CD4-positive, alpha-beta T cell (primary cell): ENCODE measurements at regions not wholly inside any gene's neighbourhood (a gene's known extent, or its start where the extent isn't known, plus 50 kb on each side); places are given as distances from the start of the nearest gene placed in this dataset.

ENCODE experiments used
- ATAC-seq: fragments of 200-7000 bp; cut with Tn5 transposase; one replicate; pipeline ENCODE4 v1.10.0; 2022; ENCODE audit warnings: mild to moderate bottlenecking; ENCODE audit not compliant: poor library complexity
- CTCF ChIA-PET: fragments of 350-600 bp; sonication (Branson Sonifier 250); formaldehyde crosslinking; loops from one replicate; lab custom pipeline; 2021; ENCODE audit warnings: antibody characterized with exemption, inconsistent platforms; lab: Charles Lee
- POLR2A ChIA-PET: fragments of 350-600 bp; sonication (Branson Sonifier 250); formaldehyde crosslinking; loops from one replicate; lab custom pipeline; 2021; ENCODE audit warnings: antibody characterized with exemption, inconsistent platforms; lab: Charles Lee
- DNase-seq, 14 experiments: peaks; one replicate each; pipeline ENCODE4 v3.0.0-alpha.2; 2013 to 2020; ENCODE audit warnings: mixed read lengths in 2 of 14
- H3K27ac ChIP-seq, 2 donors: one replicate each; pipeline versions ENCODE4 v1.5.1 to v1.7.0; 2013; ENCODE audit warnings: low read length in 2 of 2, low read depth in 1 of 2, mild to moderate bottlenecking in 1 of 2
- H3K27me3 ChIP-seq, 2 experiments: 1 replicate in 1 of 2; 2 replicates in 1 of 2; pipeline versions ENCODE4 v1.6.1 to v1.7.0; 2013; ENCODE audit warnings: low read length in 2 of 2, control low read depth in 1 of 2, mild to moderate bottlenecking in 1 of 2, moderate library complexity in 1 of 2; ENCODE audit not compliant: insufficient read depth in 2 of 2, control insufficient read depth in 1 of 2
- H3K36me3 ChIP-seq: one replicate; pipeline ENCODE4 v1.6.1; 2013; ENCODE audit warnings: low read length, control low read depth; ENCODE audit not compliant: insufficient read depth
- H3K4me1 ChIP-seq: one replicate; pipeline ENCODE4 v1.6.1; 2013; ENCODE audit warnings: low read length, control low read depth; ENCODE audit not compliant: insufficient read depth
- H3K4me3 ChIP-seq: one replicate; pipeline ENCODE4 v1.5.1; 2013; ENCODE audit warnings: mild to moderate bottlenecking, low read length, moderate library complexity
- H3K9me3 ChIP-seq, 2 experiments: 1 replicate in 1 of 2; 2 replicates in 1 of 2; pipeline versions ENCODE4 v1.6.1 to v1.7.0; 2013; ENCODE audit warnings: low read length in 2 of 2, mild to moderate bottlenecking in 2 of 2, control low read depth in 1 of 2, moderate library complexity in 1 of 2; ENCODE audit not compliant: control insufficient read depth in 1 of 2, insufficient read depth in 1 of 2
- H3K27ac Mint-ChIP-seq: one replicate; pipeline ENCODE4 v1.8.0; 2020; ENCODE audit warnings: mixed read lengths
- H3K27me3 Mint-ChIP-seq: one replicate; pipeline ENCODE4 v1.8.0; 2021; ENCODE audit warnings: mixed read lengths
- H3K36me3 Mint-ChIP-seq: one replicate; pipeline ENCODE4 v1.8.0; 2021; ENCODE audit warnings: low read depth, mixed read lengths
- H3K4me1 Mint-ChIP-seq: one replicate; pipeline ENCODE4 v1.8.0; 2021; ENCODE audit warnings: low read depth, mixed read lengths
- H3K4me3 Mint-ChIP-seq: one replicate; pipeline ENCODE4 v1.8.0; 2020; ENCODE audit warnings: mild to moderate bottlenecking, mixed read lengths
- H3K9me3 Mint-ChIP-seq: one replicate; pipeline ENCODE4 v1.8.0; 2020; ENCODE audit warnings: mixed read lengths
- intact Hi-C, 2 experiments: fragments of 100-400 bp; cut with DNase I in 1 of 2; cut with micrococcal nuclease in 1 of 2; formaldehyde crosslinking; loops; one replicate each; pipeline versions ENCODE4 v1.15.1 to v1.9.0; 2023 to 2025; cut with DNase I, micrococcal nuclease
- TF ChIP-seq, protein P1 (sequence below): fragments of 200-600 bp; IDR thresholded peaks from one replicate; pipeline ENCODE4 v1.8.0; 2022; ENCODE audit warnings: antibody characterized with exemption, mild to moderate bottlenecking

DNA sequence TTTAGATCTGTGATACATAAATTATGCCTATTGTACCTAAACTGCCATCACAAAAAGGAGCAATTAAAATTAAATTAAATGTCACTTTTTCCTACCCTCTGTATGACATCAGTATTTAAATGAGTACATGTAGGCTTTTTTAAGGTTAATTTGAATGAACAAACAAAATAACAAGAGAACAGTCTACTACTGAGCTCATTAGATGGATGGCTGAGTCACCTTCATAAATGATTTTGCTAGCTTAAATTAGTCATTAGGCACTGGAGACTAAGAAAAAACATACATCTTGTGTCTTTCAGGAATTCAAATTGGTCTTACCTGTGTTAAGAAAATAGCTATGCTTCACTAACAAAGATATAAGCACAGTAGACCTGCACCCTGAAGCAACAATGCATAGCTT is 153.6 kb downstream of the RCN1 start:
- DNase-seq: no peak
- no peaks in the 10 kb centered on the region for H3K9me3 ChIP-seq
- Mint-ChIP-seq H3K4me1 (no peaks in the 10 kb centered on the region), H3K9me3 (peaks cover 2% of the 10 kb centered on the region), H3K27ac (no peak overlapping the region), H3K27me3 (no peaks in the 10 kb centered on the region), H3K4me3 (no peak overlapping the region), H3K36me3 (no peaks in the 10 kb centered on the region)
- POLR2A ChIA-PET: no interaction called here
- H3K4me3 ChIP-seq: no peak overlapping the region
- intact Hi-C loops: no loop called here
- H3K27ac ChIP-seq: no peak overlapping the region
- TF ChIP-seq, protein P1, sequence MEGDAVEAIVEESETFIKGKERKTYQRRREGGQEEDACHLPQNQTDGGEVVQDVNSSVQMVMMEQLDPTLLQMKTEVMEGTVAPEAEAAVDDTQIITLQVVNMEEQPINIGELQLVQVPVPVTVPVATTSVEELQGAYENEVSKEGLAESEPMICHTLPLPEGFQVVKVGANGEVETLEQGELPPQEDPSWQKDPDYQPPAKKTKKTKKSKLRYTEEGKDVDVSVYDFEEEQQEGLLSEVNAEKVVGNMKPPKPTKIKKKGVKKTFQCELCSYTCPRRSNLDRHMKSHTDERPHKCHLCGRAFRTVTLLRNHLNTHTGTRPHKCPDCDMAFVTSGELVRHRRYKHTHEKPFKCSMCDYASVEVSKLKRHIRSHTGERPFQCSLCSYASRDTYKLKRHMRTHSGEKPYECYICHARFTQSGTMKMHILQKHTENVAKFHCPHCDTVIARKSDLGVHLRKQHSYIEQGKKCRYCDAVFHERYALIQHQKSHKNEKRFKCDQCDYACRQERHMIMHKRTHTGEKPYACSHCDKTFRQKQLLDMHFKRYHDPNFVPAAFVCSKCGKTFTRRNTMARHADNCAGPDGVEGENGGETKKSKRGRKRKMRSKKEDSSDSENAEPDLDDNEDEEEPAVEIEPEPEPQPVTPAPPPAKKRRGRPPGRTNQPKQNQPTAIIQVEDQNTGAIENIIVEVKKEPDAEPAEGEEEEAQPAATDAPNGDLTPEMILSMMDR: no peak
- no peak for ATAC-seq
- H3K27me3 ChIP-seq: no peaks in the 10 kb centered on the region
- no peaks in the 10 kb centered on the region for H3K36me3 ChIP-seq
- no peaks in the 10 kb centered on the region for H3K4me1 ChIP-seq
- CTCF ChIA-PET: no interaction called here

DNA sequence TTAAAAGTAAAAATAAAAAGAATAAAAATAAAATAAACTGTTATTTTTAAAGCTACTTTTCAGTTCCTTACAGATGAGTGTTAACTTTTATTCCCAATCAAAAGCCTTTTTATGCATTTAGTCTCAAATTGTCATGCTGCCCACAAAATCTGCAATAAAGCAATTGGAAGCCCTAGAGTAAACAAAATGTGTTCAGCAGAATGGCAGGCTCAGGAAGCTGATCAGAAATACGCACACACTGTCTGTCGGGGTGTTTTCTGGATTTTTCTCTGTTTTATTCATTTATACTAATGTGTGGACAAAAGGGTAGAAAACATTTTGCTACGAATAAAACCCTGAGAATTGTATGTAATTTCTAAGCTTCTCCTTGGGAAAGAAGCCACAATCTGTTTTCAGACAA is 162.8 kb downstream of the RCN1 start:
- no peak overlapping the region for H3K27ac Mint-ChIP-seq
- CTCF ChIA-PET: no interaction called here
- H3K9me3 Mint-ChIP-seq: no peaks in the 10 kb centered on the region
- no peak overlapping the region for H3K4me3 Mint-ChIP-seq
- Histone ChIP-seq H3K27me3 (peaks cover 0 to 4% of the 10 kb centered on the region in 2 experiments), H3K9me3 (no peaks in the 10 kb centered on the region), H3K4me1 (no peaks in the 10 kb centered on the region), H3K36me3 (no peaks in the 10 kb centered on the region), H3K4me3 (no peak overlapping the region), H3K27ac (no peak overlapping the region)
- H3K27me3 Mint-ChIP-seq: peaks cover 14% of the 10 kb centered on the region
- H3K36me3 Mint-ChIP-seq: no peaks in the 10 kb centered on the region
- DNase-seq (no peak), ATAC-seq (no peak)
- intact Hi-C loops: no loop called here
- TF ChIP-seq, protein P1: no peak
- H3K4me1 Mint-ChIP-seq: no peaks in the 10 kb centered on the region
- POLR2A ChIA-PET: no interaction called here

DNA sequence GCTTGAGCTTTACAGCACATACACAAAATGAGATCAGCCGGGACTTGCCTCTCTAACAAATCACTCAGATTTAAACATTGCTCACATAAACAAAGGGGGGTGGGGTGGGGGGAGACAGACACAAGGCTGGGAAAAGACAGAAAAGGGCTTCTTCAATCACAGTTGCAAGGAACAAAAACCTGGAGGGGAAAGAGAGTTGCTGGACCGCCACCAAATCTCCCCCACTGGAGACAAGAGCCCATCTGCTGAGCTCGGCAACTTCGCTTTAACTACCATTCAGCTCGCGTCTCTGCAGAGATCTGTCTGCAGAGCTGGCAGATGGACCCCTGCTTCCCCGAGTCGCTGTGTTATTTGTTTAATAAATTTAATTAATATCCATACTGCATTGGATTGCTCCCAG is 165.0 kb downstream of the RCN1 start:
- ChIA-PET CTCF (interaction anchor here (0.6 kb wide), 1 partner anchor 1129 kb away, joined by 3 read pairs; no protein-coding TSS in a partner anchor), POLR2A (no interaction called here)
- H3K36me3 ChIP-seq: no peaks in the 10 kb centered on the region
- Mint-ChIP-seq H3K4me1 (no peaks in the 10 kb centered on the region), H3K9me3 (no peaks in the 10 kb centered on the region), H3K27ac (no peak overlapping the region), H3K4me3 (no peak overlapping the region), H3K36me3 (no peaks in the 10 kb centered on the region), H3K27me3 (peaks cover 21% of the 10 kb centered on the region)
- intact Hi-C loops: no loop called here
- no peak overlapping the region for H3K4me3 ChIP-seq
- H3K9me3 ChIP-seq: no peaks in the 10 kb centered on the region
- H3K4me1 ChIP-seq: no peaks in the 10 kb centered on the region
- H3K27me3 ChIP-seq: peaks cover 0 to 4% of the 10 kb centered on the region in 2 experiments
- TF ChIP-seq, protein P1: no peak
- no peak for ATAC-seq
- H3K27ac ChIP-seq: no peak overlapping the region
- DNase-seq: no peak
